ENCODE measurements at regions not wholly inside any gene's neighbourhood (a gene's known extent, or its start where the extent isn't known, plus 50 kb on each side); places are given as distances from the start of the nearest gene placed in this dataset.
A peak's percentile ranks its signal among the peaks of the same experiment; 100 is the strongest.
"Not testable (repeated sequence)": the region's sequence is repeated elsewhere in the genome, so short reads cannot be mapped to it uniquely, and the experiment has no call there.

- DNase-seq, result no peak
Measured at GRCh38 chr3:21237638-21238037, 513.4 kb downstream of the ZNF385D start.

- no peak for DNase-seq
Measured at GRCh38 chr3:21235491-21235890, 515.5 kb downstream of the ZNF385D start.

- DNase-seq, result no peak
Measured at GRCh38 chr3:21234933-21235332, 516.1 kb downstream of the ZNF385D start.

GRCh38 chr3:21229426-21230135 lies 521.4 kb downstream of the ZNF385D start:
- DNase-seq, result no peak

- DNase-seq, result no peak
Measured at GRCh38 chr3:21226086-21226485, 524.9 kb downstream of the ZNF385D start.

- DNase-seq, result no peak
Measured at GRCh38 chr3:21220944-21221343, 530.1 kb downstream of the ZNF385D start.

- no peak for DNase-seq
Measured at GRCh38 chr3:21216598-21216997, 534.4 kb downstream of the ZNF385D start.

GRCh38 chr3:21204122-21204521 lies 546.9 kb downstream of the ZNF385D start:
- DNase-seq, result not testable (repeated sequence)

- DNase-seq, result no peak
Measured at GRCh38 chr3:21195203-21195602, 555.8 kb downstream of the ZNF385D start.

GRCh38 chr3:21194036-21194435 lies 557.0 kb downstream of the ZNF385D start:
- not testable (repeated sequence) for DNase-seq

- DNase-seq, result no peak
Measured at GRCh38 chr3:21188459-21188858, 562.6 kb downstream of the ZNF385D start.

GRCh38 chr3:21185816-21186314 lies 565.1 kb downstream of the ZNF385D start:
- no peak for DNase-seq

- no peak for DNase-seq
Measured at GRCh38 chr3:21174461-21174860, 576.5 kb downstream of the ZNF385D start.

- DNase-seq, result no peak
Measured at GRCh38 chr3:21170964-21171363, 580.0 kb downstream of the ZNF385D start.

- DNase-seq, result no peak
Measured at GRCh38 chr3:21169948-21170347, 581.1 kb downstream of the ZNF385D start.

- no peak for DNase-seq
Measured at GRCh38 chr3:21168471-21168870, 582.5 kb downstream of the ZNF385D start.

- no peak for DNase-seq
Measured at GRCh38 chr3:21163956-21164355, 587.1 kb downstream of the ZNF385D start.

- no peak for DNase-seq
Measured at GRCh38 chr3:21159543-21159906, 591.5 kb downstream of the ZNF385D start.

- no peak for DNase-seq
Measured at GRCh38 chr3:21158861-21159542, 592.0 kb downstream of the ZNF385D start.

GRCh38 chr3:21154911-21155310 lies 596.1 kb downstream of the ZNF385D start:
- no peak for DNase-seq

- DNase-seq, result no peak
Measured at GRCh38 chr3:21152555-21152954, 598.5 kb downstream of the ZNF385D start.

GRCh38 chr3:21142949-21143348 lies 608.1 kb downstream of the ZNF385D start:
- peak in 1 of 5 experiments; percentile 0 for DNase-seq

- DNase-seq, result no peak
Measured at GRCh38 chr3:21142031-21142430, 609.0 kb downstream of the ZNF385D start.

- no peak for DNase-seq
Measured at GRCh38 chr3:21140785-21141184, 610.2 kb downstream of the ZNF385D start.

Data from T-helper 2 cell (primary cell).